ENCODE measurements at regions not wholly inside any gene's neighbourhood (a gene's known extent, or its start where the extent isn't known, plus 50 kb on each side); places are given as distances from the start of the nearest gene placed in this dataset.

DNA sequence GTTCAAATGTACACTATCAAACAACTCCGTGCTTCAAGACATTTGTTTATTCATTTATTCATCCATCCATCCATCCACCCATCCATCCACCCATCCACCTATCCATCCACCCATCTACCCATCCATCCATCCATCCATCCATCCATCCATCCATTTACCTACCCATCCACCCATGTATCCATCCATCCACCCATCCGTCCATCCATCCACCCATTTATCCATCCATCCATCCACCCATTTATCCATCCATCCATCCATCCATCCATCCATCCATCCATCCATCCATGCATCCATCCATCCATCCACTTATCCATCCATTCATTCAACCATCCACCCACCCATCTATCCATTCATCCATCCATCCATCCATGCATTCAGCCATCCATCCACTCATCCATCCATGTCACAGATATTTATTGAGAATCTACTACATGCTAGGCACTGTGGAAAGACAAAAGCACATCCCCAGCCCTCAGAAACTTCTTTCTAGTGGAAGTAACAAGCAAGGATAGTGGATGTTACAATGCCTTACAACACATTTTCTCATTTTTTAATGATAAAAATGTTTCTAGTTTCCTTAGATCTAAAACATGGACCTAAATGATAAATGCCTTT is 237.6 kb downstream of the ZNF536 start:
- Histone ChIP-seq H3K36me3 (replicated peaks) (no peaks in the 10 kb centered on the region), H3K27ac (no peak overlapping the region), H3K4me3 (ENCODE audit: low read depth, low read length) (no peak overlapping the region), H3K27me3 (replicated peaks) (no peaks in the 10 kb centered on the region)
- no peak for DNase-seq
- no peak for TF ChIP-seq CTCF (IDR thresholded peaks at IDR 0.05; ENCODE audit: low read depth, low read length, missing control alignments)
- in situ Hi-C loops (cut with HindIII; ENCODE audit: low pct_ligation_motif_present, low sequenced_read_pairs) = no loop called here

DNA sequence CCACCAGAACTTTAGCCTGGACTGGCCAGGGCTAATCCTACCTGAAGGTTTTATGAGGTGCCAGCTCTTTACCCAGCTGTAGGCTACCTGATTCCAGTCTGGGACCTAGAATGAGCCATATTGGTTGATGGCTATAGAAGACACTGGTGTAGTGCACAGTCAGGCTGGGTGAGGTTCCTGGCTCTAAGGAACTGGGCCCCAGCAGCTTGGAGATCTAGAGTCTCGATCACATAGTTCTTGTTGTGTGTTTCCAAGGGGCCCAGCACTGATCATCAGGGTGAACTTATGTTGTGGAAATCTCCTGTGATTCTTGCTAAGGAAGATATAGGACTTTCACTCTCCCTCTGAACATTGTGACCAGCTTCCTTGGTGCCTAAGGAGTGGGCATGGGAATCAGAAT is 236.3 kb downstream of the ZNF536 start:
- no peak overlapping the region for H3K27ac ChIP-seq
- TF ChIP-seq CTCF (IDR thresholded peaks at IDR 0.05; ENCODE audit: low read depth, low read length, missing control alignments) = no peak
- no peak for DNase-seq
- H3K36me3 ChIP-seq (replicated peaks) = no peaks in the 10 kb centered on the region
- in situ Hi-C loops (cut with HindIII; ENCODE audit: low pct_ligation_motif_present, low sequenced_read_pairs) = no loop called here
- H3K4me3 ChIP-seq (ENCODE audit: low read depth, low read length) = no peak overlapping the region
- H3K27me3 ChIP-seq (replicated peaks) = no peaks in the 10 kb centered on the region

All from brain microvascular endothelial cell (primary cell).